Activated naive CD4-positive, alpha-beta T cell treated with Interleukin-2 at 50 U/mL for 16 hours (primary cell): ENCODE measurements at regions not wholly inside any gene's neighbourhood (a gene's known extent, or its start where the extent isn't known, plus 50 kb on each side); places are given as distances from the start of the nearest gene placed in this dataset.

Experiments used
- DNase-seq: peaks from one replicate; pipeline ENCODE4 v3.0.0-alpha.2; 2020

GRCh38 chr11:115911613-115912346 is 407.6 kb upstream of the CADM1 start:
- no peak for DNase-seq

GRCh38 chr11:115910379-115910778 is 406.2 kb upstream of the CADM1 start:
- no peak for DNase-seq

GRCh38 chr11:115906171-115906570 is 402.0 kb upstream of the CADM1 start:
- DNase-seq, result no peak

- DNase-seq, result no peak
These were observed 401.3 kb upstream of the CADM1 start for GRCh38 chr11:115905341-115906000.

GRCh38 chr11:115903179-115903578 is 399.0 kb upstream of the CADM1 start:
- DNase-seq, result no peak

- DNase-seq, result no peak
These were observed 396.9 kb upstream of the CADM1 start for GRCh38 chr11:115901069-115901468.

GRCh38 chr11:115900111-115900510 is 395.9 kb upstream of the CADM1 start:
- DNase-seq, result no peak

- no peak for DNase-seq
These were observed 393.5 kb upstream of the CADM1 start for GRCh38 chr11:115897707-115898106.

- DNase-seq, result no peak
These were observed 391.9 kb upstream of the CADM1 start for GRCh38 chr11:115896084-115896483.

- no peak for DNase-seq
These were observed 391.4 kb upstream of the CADM1 start for GRCh38 chr11:115895594-115895993.

GRCh38 chr11:115894176-115894575 is 390.0 kb upstream of the CADM1 start:
- DNase-seq, result no peak

- DNase-seq, result no peak
These were observed 389.4 kb upstream of the CADM1 start for GRCh38 chr11:115893461-115894099.

GRCh38 chr11:115892016-115892415 is 387.8 kb upstream of the CADM1 start:
- DNase-seq, result no peak

- DNase-seq, result no peak
These were observed 387.4 kb upstream of the CADM1 start for GRCh38 chr11:115891581-115891980.

- no peak for DNase-seq
These were observed 386.3 kb upstream of the CADM1 start for GRCh38 chr11:115890500-115890899.

GRCh38 chr11:115889712-115890111 is 385.5 kb upstream of the CADM1 start:
- no peak for DNase-seq

GRCh38 chr11:115887727-115888126 is 383.5 kb upstream of the CADM1 start:
- no peak for DNase-seq

GRCh38 chr11:115887316-115887715 is 383.1 kb upstream of the CADM1 start:
- DNase-seq, result no peak

- no peak for DNase-seq
These were observed 382.2 kb upstream of the CADM1 start for GRCh38 chr11:115886422-115886733.

GRCh38 chr11:115885535-115886421 is 381.6 kb upstream of the CADM1 start:
- no peak for DNase-seq

- no peak for DNase-seq
These were observed 380.8 kb upstream of the CADM1 start for GRCh38 chr11:115884800-115885534.

- no peak for DNase-seq
These were observed 370.6 kb upstream of the CADM1 start for GRCh38 chr11:115874843-115875242.

- no peak for DNase-seq
These were observed 369.6 kb upstream of the CADM1 start for GRCh38 chr11:115873813-115874212.
